ENCODE measurements at regions not wholly inside any gene's neighbourhood (a gene's known extent, or its start where the extent isn't known, plus 50 kb on each side); places are given as distances from the start of the nearest gene placed in this dataset.

DNA sequence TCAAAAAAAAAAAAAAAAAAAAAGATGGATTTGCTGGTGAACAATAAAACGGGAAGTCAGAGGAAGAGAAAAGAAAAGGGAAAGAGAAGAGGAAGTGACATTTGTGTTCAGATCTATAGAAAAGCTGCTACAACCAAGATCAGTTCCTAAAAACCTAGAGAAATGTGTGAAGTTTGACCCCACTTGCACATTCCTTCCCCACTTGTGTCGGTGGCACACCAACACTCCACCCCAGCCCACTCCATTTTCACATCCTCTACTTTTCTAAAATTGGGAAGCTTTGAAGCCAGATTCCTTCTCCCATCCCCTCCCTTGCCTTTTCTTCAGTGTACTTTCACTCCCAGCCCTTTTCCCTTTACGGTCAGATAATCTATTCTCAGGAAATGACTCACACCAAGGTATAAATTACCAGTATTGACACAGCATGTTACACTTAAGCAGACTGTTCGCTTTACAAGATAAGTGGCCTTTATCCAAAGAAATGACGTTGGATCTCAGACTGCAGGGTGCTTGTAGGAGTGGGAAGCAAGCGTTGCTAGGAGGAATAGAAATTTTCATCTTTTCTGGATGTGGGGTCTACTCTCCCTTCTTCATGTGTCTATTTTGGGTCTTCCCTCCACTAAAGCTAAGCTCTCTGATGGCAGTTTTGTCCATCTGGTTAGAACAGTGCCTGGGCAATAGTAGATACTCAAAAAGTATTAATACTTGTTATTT, 92.5 kb upstream of the ADGRF1 start (continued):
- TF ChIP-seq, protein P1, sequence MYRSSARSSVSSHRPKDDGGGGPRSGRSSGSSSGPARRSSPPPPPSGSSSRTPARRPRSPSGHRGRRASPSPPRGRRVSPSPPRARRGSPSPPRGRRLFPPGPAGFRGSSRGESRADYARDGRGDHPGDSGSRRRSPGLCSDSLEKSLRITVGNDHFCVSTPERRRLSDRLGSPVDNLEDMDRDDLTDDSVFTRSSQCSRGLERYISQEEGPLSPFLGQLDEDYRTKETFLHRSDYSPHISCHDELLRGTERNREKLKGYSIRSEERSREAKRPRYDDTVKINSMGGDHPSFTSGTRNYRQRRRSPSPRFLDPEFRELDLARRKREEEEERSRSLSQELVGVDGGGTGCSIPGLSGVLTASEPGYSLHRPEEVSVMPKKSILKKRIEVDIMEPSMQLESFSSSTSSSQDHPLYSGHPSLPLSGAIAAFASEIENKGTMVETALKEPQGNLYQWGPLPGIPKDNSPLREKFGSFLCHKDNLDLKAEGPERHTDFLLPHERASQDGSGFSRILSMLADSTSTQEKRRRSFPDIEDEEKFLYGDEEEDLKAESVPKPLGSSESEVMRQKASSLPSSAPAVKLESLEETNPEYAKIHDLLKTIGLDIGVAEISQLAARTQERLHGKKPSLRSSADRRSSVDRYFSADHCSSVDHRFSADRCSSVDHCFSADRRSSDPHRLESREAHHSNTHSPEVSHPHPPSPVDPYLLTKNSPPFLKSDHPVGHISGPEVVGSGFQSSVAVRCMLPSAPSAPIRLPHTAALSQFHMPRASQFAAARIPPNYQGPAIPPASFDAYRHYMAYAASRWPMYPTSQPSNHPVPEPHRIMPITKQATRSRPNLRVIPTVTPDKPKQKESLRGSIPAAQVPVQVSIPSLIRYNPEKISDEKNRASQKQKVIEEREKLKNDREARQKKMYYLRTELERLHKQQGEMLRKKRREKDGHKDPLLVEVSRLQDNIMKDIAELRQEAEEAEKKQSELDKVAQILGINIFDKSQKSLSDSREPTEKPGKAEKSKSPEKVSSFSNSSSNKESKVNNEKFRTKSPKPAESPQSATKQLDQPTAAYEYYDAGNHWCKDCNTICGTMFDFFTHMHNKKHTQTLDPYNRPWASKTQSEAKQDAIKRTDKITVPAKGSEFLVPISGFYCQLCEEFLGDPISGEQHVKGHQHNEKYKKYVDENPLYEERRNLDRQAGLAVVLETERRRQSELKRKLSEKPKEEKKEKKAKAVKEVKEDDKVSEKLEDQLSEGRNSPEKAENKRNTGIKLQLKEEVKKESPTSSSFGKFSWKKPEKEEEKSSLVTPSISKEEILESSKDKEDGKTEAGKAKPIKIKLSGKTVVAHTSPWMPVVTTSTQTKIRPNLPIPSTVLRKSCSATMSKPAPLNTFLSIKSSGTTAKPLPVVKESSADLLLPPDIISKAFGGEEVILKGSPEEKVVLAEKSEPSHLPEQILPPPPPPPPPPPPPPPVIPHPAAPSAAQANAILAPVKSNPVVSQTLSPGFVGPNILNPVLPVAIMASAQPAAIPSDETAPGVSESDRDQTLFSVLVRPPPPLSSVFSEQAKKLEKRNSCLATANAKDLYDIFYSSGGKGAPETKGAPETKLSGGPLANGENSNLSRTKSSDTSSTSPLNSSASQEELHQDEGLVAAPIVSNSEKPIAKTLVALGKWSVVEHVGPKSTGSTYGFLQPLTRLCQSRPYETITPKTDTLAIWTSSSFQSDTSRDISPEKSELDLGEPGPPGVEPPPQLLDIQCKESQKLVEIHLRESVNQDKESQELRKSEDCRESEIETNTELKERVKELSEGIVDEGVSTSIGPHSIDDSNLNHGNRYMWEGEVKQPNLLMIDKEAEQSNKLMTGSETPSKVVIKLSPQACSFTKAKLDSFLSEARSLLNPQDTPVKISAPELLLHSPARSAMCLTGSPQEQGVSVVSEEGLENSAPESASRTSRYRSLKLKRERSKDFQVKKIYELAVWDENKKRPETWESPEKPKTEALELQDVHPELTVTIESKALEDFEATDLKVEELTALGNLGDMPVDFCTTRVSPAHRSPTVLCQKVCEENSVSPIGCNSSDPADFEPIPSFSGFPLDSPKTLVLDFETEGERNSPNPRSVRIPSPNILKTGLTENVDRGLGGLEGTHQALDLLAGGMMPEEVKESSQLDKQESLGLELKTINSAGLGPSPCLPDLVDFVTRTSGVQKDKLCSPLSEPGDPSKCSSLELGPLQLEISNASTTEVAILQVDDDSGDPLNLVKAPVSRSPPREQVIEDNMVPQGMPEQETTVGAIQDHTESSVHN (CRISPR knock-in tag; IDR thresholded peaks at IDR 0.05) = no peak
- TF ChIP-seq, protein P2, sequence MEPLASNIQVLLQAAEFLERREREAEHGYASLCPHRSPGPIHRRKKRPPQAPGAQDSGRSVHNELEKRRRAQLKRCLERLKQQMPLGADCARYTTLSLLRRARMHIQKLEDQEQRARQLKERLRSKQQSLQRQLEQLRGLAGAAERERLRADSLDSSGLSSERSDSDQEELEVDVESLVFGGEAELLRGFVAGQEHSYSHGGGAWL (CRISPR knock-in tag; IDR thresholded peaks at IDR 0.05) = no peak
- TF ChIP-seq NR2F1 (CRISPR knock-in tag; IDR thresholded peaks at IDR 0.05) (no peak), ZNF773 (CRISPR knock-in tag; IDR thresholded peaks at IDR 0.05; ENCODE audit: borderline replicate concordance) (no peak), KDM5B (CRISPR knock-in tag; IDR thresholded peaks at IDR 0.05; ENCODE audit: borderline replicate concordance) (no peak), PTBP1 (IDR thresholded peaks at IDR 0.05; ENCODE audit: low read depth, low read length, poor library complexity, severe bottlenecking) (no peak), SMAD1 (CRISPR knock-in tag; IDR thresholded peaks at IDR 0.05; ENCODE audit: borderline replicate concordance, low read depth) (no peak), KLF11 (CRISPR knock-in tag; IDR thresholded peaks at IDR 0.05) (no peak), ZKSCAN8 (CRISPR knock-in tag; IDR thresholded peaks at IDR 0.05; ENCODE audit: borderline replicate concordance) (peak; percentile 80; the same call in 1 of the 2 replicates), MXI1 (IDR thresholded peaks at IDR 0.05; ENCODE audit: borderline replicate concordance, low read depth, low read length) (peak; percentile 16; the same call in 1 of the 3 replicates)
- TF ChIP-seq, protein P3, sequence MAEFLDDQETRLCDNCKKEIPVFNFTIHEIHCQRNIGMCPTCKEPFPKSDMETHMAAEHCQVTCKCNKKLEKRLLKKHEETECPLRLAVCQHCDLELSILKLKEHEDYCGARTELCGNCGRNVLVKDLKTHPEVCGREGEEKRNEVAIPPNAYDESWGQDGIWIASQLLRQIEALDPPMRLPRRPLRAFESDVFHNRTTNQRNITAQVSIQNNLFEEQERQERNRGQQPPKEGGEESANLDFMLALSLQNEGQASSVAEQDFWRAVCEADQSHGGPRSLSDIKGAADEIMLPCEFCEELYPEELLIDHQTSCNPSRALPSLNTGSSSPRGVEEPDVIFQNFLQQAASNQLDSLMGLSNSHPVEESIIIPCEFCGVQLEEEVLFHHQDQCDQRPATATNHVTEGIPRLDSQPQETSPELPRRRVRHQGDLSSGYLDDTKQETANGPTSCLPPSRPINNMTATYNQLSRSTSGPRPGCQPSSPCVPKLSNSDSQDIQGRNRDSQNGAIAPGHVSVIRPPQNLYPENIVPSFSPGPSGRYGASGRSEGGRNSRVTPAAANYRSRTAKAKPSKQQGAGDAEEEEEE (CRISPR knock-in tag; IDR thresholded peaks at IDR 0.05; ENCODE audit: borderline replicate concordance) = 0 out of 2 replicates have a peak, but pooled peaks have one; percentile 86
- TF ChIP-seq, protein P4, sequence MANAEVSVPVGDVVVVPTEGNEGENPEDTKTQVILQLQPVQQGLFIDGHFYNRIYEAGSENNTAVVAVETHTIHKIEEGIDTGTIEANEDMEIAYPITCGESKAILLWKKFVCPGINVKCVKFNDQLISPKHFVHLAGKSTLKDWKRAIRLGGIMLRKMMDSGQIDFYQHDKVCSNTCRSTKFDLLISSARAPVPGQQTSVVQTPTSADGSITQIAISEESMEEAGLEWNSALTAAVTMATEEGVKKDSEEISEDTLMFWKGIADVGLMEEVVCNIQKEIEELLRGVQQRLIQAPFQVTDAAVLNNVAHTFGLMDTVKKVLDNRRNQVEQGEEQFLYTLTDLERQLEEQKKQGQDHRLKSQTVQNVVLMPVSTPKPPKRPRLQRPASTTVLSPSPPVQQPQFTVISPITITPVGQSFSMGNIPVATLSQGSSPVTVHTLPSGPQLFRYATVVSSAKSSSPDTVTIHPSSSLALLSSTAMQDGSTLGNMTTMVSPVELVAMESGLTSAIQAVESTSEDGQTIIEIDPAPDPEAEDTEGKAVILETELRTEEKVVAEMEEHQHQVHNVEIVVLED (CRISPR knock-in tag; IDR thresholded peaks at IDR 0.05; ENCODE audit: borderline replicate concordance) = no peak
- TF ChIP-seq, protein P5, sequence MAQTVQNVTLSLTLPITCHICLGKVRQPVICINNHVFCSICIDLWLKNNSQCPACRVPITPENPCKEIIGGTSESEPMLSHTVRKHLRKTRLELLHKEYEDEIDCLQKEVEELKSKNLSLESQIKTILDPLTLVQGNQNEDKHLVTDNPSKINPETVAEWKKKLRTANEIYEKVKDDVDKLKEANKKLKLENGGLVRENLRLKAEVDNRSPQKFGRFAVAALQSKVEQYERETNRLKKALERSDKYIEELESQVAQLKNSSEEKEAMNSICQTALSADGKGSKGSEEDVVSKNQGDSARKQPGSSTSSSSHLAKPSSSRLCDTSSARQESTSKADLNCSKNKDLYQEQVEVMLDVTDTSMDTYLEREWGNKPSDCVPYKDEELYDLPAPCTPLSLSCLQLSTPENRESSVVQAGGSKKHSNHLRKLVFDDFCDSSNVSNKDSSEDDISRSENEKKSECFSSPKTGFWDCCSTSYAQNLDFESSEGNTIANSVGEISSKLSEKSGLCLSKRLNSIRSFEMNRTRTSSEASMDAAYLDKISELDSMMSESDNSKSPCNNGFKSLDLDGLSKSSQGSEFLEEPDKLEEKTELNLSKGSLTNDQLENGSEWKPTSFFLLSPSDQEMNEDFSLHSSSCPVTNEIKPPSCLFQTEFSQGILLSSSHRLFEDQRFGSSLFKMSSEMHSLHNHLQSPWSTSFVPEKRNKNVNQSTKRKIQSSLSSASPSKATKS (CRISPR knock-in tag; IDR thresholded peaks at IDR 0.05) = no peak
